Subcutaneous abdominal adipose tissue (tissue), 5 donors: ENCODE measurements at regions not wholly inside any gene's neighbourhood (a gene's known extent, or its start where the extent isn't known, plus 50 kb on each side); places are given as distances from the start of the nearest gene placed in this dataset.

Experiments
- H3K27ac ChIP-seq: one replicate; pipeline ENCODE4 v1.7.0; 2013; ENCODE audit warnings: low read depth, mild to moderate bottlenecking, inconsistent platforms, low read length, moderate library complexity
- H3K27me3 ChIP-seq, 5 donors: one replicate each; pipeline ENCODE4 v1.7.0; 2013; ENCODE audit warnings: low read length in 5 of 5, inconsistent platforms in 1 of 5; ENCODE audit not compliant: control insufficient read depth in 5 of 5, insufficient read depth in 4 of 5
- H3K36me3 ChIP-seq, 5 donors: one replicate each; pipeline ENCODE4 v1.7.0; 2013; ENCODE audit warnings: low read length in 5 of 5; ENCODE audit not compliant: control insufficient read depth in 5 of 5, insufficient read depth in 5 of 5
- H3K4me1 ChIP-seq, 5 donors: one replicate each; pipeline ENCODE4 v1.7.0; 2013; ENCODE audit warnings: low read length in 5 of 5, mild to moderate bottlenecking in 3 of 5, moderate library complexity in 1 of 5; ENCODE audit not compliant: control insufficient read depth in 5 of 5, insufficient read depth in 5 of 5
- H3K4me3 ChIP-seq, 5 donors: one replicate each; pipeline ENCODE4 v1.7.0; 2013; ENCODE audit warnings: low read length in 5 of 5, low read depth in 1 of 5
- H3K9ac ChIP-seq, 5 donors: one replicate each; pipeline ENCODE4 v1.7.0; 2013; ENCODE audit warnings: low read length in 5 of 5, mild to moderate bottlenecking in 4 of 5, moderate library complexity in 3 of 5
- H3K9me3 ChIP-seq, 5 donors: one replicate each; pipeline ENCODE4 v1.7.0; 2013; ENCODE audit warnings: low read length in 5 of 5; ENCODE audit not compliant: control insufficient read depth in 5 of 5
- donor health status: healthy.
- donor health status: healthy.
- donor health status: healthy.
- donor health status: healthy.
- donor health status: healthy.

DNA sequence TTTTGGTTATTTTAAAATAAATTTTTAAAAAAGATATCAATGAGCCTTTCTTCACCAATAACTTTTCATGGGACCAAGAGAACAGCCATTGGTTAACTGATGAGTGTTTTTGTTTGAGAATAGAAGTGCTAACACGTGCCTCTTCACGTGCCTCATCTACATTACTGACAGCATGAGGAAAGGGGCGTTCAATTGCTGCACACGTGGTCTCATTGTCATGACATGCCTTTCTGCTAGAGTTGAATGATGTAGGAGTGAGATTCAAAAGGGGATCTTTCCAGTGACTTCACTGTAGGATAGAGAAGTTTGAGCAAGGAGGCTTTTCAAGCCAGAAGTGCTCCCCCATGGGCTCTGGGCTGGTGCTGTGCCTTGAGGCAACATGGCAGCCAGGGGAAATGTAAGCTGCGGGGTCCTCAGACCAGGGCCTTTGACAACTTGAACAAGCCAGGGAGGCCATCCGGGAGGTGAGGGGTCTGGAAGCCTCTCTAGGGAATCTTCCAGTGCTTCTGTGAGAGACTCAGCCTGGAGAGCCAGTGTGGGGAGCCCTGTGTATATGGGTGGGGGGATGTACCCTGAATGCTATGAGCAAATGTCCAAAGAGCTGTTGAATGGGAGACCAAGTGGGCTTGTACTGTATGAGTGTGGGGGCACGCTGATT lies 51.2 kb upstream of the FSTL4 start:
- Histone ChIP-seq H3K9me3 (no peaks in the 10 kb centered on the region), H3K4me3 (no peak overlapping the region), H3K4me1 (no peaks in the 10 kb centered on the region), H3K36me3 (no peaks in the 10 kb centered on the region), H3K9ac (no peak overlapping the region), H3K27me3 (peaks cover 0 to 3% (median 0%) of the 10 kb centered on the region in 5 donors), H3K27ac (no peak overlapping the region)

DNA sequence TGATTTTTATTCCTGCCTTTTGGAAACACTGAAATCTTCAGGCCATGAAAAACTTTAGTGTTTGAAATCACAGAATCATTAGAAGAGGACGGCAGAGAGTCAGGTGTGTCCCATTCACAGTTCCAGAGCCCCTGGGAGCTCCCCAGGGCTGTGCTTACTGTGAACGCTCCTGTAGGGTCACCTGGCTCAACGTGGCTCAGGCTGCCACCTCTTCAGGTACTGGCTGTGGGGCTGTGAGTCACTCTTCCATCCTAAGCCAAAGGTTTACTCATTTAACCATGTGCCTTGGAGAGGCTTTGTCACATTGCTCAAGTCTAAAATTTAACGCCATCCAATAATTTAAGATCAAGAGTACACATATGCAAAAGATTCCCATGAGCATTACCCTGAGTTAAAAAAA lies 50.2 kb upstream of the FSTL4 start:
- no peaks in the 10 kb centered on the region for H3K36me3 ChIP-seq
- H3K9me3 ChIP-seq: no peaks in the 10 kb centered on the region
- no peak overlapping the region for H3K9ac ChIP-seq
- H3K27ac ChIP-seq: no peak overlapping the region
- H3K4me3 ChIP-seq: no peak overlapping the region
- no peaks in the 10 kb centered on the region for H3K4me1 ChIP-seq
- H3K27me3 ChIP-seq: peaks cover 0 to 1% (median 0%) of the 10 kb centered on the region in 5 donors
